ENCODE measurements at regions not wholly inside any gene's neighbourhood (a gene's known extent, or its start where the extent isn't known, plus 50 kb on each side); places are given as distances from the start of the nearest gene placed in this dataset.

DNA sequence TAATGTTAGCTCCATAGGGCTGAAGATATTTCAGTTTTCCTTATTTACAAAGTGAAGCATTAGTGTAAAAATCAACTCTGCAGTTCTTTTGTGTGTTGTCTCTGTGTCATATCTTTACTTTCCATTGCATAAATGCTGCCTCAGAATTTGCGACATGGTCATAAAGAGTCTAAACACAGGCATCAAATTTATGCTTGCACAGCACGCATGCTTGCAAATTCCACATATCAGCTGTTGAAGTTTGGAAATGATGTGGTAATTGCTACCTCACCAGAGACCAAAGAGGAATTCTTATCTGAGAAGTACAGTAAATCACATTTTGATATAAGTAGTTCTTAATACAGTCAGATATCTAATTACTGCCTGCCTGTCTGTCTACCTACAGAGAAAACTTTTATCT lies 348.2 kb upstream of the GRM3 start:
- no peaks in the 10 kb centered on the region for H3K4me1 Mint-ChIP-seq (ENCODE audit: low read depth)
- no peaks in the 10 kb centered on the region for H3K36me3 Mint-ChIP-seq (ENCODE audit: low read depth)
- no peak overlapping the region for H3K4me3 Mint-ChIP-seq
- no peak for DNase-seq
- TF ChIP-seq CTCF (IDR thresholded peaks at IDR 0.05): no peak
- H3K27me3 Mint-ChIP-seq (ENCODE audit: insufficient read depth): no peaks in the 10 kb centered on the region
- no peak overlapping the region for H3K27ac Mint-ChIP-seq
- peaks cover 19% of the 10 kb centered on the region for H3K9me3 Mint-ChIP-seq

GRCh38 chr7:86282014-86282682 lies 361.6 kb upstream of the GRM3 start:
- no peaks in the 10 kb centered on the region; the same call in 1 of the 2 replicates for H3K27me3 Mint-ChIP-seq (ENCODE audit: insufficient read depth)
- no peaks in the 10 kb centered on the region for H3K4me1 Mint-ChIP-seq (ENCODE audit: low read depth)
- no peak for TF ChIP-seq CTCF (IDR thresholded peaks at IDR 0.05)
- no peak for DNase-seq
- H3K27ac Mint-ChIP-seq: no peak overlapping the region
- H3K9me3 Mint-ChIP-seq: peaks cover 17% of the 10 kb centered on the region
- no peak overlapping the region for H3K4me3 Mint-ChIP-seq
- H3K36me3 Mint-ChIP-seq (ENCODE audit: low read depth): no peaks in the 10 kb centered on the region

DNA sequence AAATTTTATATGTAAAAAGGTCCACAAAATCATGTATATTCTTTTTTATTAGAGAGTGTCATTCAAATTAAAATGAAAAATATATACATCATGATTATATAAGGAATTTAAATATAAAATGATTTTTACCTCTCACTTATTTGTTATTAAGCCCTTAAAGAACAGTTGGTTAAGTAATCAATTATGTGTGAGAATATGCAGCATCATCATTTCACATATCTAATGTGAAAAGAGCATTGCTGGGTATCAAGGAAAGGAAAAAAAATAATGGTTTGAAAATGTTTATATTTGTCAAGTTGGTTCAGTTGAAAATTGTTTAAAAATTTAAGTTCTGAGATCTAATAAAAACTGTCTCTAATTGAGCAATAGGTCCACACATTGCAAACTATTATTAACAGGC lies 363.6 kb upstream of the GRM3 start:
- no peak for TF ChIP-seq CTCF (IDR thresholded peaks at IDR 0.05)
- Mint-ChIP-seq H3K27ac (no peak overlapping the region), H3K4me3 (no peak overlapping the region), H3K9me3 (peaks cover 9% of the 10 kb centered on the region), H3K4me1 (ENCODE audit: low read depth) (no peaks in the 10 kb centered on the region), H3K36me3 (ENCODE audit: low read depth) (no peaks in the 10 kb centered on the region), H3K27me3 (ENCODE audit: insufficient read depth) (no peaks in the 10 kb centered on the region; the same call in 1 of the 2 replicates)
- DNase-seq: no peak

DNA sequence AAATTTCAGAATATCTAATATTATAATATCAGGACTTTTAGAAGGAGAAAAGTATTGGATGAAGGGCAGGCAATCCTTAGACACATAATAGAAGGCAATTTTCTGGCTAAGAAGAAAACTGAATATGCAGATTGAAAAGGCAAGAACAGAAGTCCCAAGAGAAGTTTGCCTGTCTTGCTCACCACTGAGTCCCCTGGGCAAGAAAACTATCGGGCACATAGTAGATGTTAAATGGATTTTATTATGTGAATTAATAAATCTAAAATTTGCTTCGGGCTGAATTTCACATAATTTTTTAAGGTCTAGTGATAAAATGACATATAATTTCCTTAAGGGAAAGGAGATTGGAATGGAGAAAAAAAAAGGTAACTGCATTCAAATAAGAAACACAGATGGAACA lies 380.9 kb upstream of the GRM3 start:
- no peak overlapping the region for H3K27ac Mint-ChIP-seq
- no peaks in the 10 kb centered on the region for H3K27me3 Mint-ChIP-seq (ENCODE audit: insufficient read depth)
- H3K4me3 Mint-ChIP-seq: no peak overlapping the region
- TF ChIP-seq CTCF (IDR thresholded peaks at IDR 0.05): no peak
- no peak for DNase-seq
- no peaks in the 10 kb centered on the region for H3K36me3 Mint-ChIP-seq (ENCODE audit: low read depth)
- no peaks in the 10 kb centered on the region for H3K4me1 Mint-ChIP-seq (ENCODE audit: low read depth)
- H3K9me3 Mint-ChIP-seq: peaks cover 27% of the 10 kb centered on the region

GRCh38 chr7:86257894-86258293 lies 385.8 kb upstream of the GRM3 start:
- H3K36me3 Mint-ChIP-seq (ENCODE audit: low read depth): no peaks in the 10 kb centered on the region
- no peak for TF ChIP-seq CTCF (IDR thresholded peaks at IDR 0.05)
- no peak overlapping the region for H3K4me3 Mint-ChIP-seq
- peaks cover 48% of the 10 kb centered on the region for H3K9me3 Mint-ChIP-seq
- H3K27me3 Mint-ChIP-seq (ENCODE audit: insufficient read depth): no peaks in the 10 kb centered on the region
- no peak for DNase-seq
- H3K4me1 Mint-ChIP-seq (ENCODE audit: low read depth): no peaks in the 10 kb centered on the region
- no peak overlapping the region for H3K27ac Mint-ChIP-seq

DNA sequence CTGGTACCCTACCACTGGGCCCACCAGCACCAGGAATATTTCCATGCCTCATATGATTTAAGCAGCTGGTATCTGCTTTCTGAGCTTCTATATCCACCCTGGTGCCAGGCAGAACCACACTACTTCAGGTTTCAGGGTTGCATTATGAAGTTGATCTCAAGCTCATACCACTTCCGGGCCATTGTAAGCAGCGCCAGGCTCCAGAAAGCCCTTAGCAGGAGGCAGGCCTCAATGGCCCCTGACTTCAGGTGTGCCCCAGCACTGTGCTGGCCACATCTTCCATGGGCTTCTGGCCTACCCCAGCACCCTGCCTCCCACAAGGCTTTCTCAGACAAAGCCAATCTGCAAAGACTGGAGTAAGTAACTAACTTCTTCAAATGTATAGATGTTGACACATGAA lies 391.3 kb upstream of the GRM3 start:
- no peak overlapping the region for H3K27ac Mint-ChIP-seq
- no peak for DNase-seq
- H3K27me3 Mint-ChIP-seq (ENCODE audit: insufficient read depth): no peaks in the 10 kb centered on the region
- TF ChIP-seq CTCF (IDR thresholded peaks at IDR 0.05): no peak
- peaks cover 46% of the 10 kb centered on the region for H3K9me3 Mint-ChIP-seq
- H3K4me1 Mint-ChIP-seq (ENCODE audit: low read depth): no peaks in the 10 kb centered on the region
- H3K36me3 Mint-ChIP-seq (ENCODE audit: low read depth): no peaks in the 10 kb centered on the region
- H3K4me3 Mint-ChIP-seq: no peak overlapping the region
